H9 (cell line): ENCODE measurements at regions not wholly inside any gene's neighbourhood (a gene's known extent, or its start where the extent isn't known, plus 50 kb on each side); places are given as distances from the start of the nearest gene placed in this dataset.
A peak's percentile ranks its signal among the peaks of the same experiment; 100 is the strongest.

Source experiments
- DNase-seq: peaks from one replicate; pipeline ENCODE4 v3.0.0-alpha.2; 2017
- H2AFZ ChIP-seq: one replicate; pipeline ENCODE4 v1.6.1; 2013; ENCODE audit warnings: mild to moderate bottlenecking, low read length, control low read depth, moderate library complexity
- H2AK5ac ChIP-seq: 2 replicates; pipeline ENCODE4 v1.6.1; 2013; ENCODE audit warnings: low read length, control low read depth, mixed read lengths; ENCODE audit not compliant: insufficient read length
- H2BK120ac ChIP-seq: one replicate; pipeline ENCODE4 v1.6.1; 2013; ENCODE audit warnings: low read depth, mild to moderate bottlenecking, low read length, control low read depth, inconsistent platforms; ENCODE audit not compliant: poor library complexity, severe bottlenecking
- H2BK12ac ChIP-seq: 2 replicates; pipeline ENCODE4 v1.6.1; 2013; ENCODE audit warnings: low read length, control low read depth, mixed read lengths, low read depth; ENCODE audit not compliant: insufficient read length
- H2BK15ac ChIP-seq: 2 replicates; pipeline ENCODE4 v1.6.1; 2013; ENCODE audit warnings: low read depth, low read length, control low read depth
- H2BK20ac ChIP-seq: one replicate; pipeline ENCODE4 v1.6.1; 2013; ENCODE audit warnings: low read depth, mild to moderate bottlenecking, low read length, control low read depth, inconsistent platforms; ENCODE audit not compliant: poor library complexity, severe bottlenecking
- H2BK5ac ChIP-seq: 2 replicates; pipeline ENCODE4 v1.6.1; 2013; ENCODE audit warnings: low read length, control low read depth, mixed read lengths; ENCODE audit not compliant: insufficient read length
- H3K14ac ChIP-seq: 2 replicates; pipeline ENCODE4 v1.6.1; 2013; ENCODE audit warnings: low read length, control low read depth; ENCODE audit not compliant: insufficient read depth
- H3K18ac ChIP-seq: 2 replicates; pipeline ENCODE4 v1.6.1; 2013; ENCODE audit warnings: low read depth, mild to moderate bottlenecking, mixed read lengths, low read length, control low read depth; ENCODE audit not compliant: insufficient read length
- H3K23ac ChIP-seq: 2 replicates; pipeline ENCODE4 v1.6.1; 2013; ENCODE audit warnings: low read length, control low read depth, mixed read lengths, low read depth; ENCODE audit not compliant: insufficient read length
- H3K23me2 ChIP-seq: 2 replicates; pipeline ENCODE4 v1.6.1; 2013; ENCODE audit warnings: low read depth, mild to moderate bottlenecking, mixed read lengths, low read length, control low read depth; ENCODE audit not compliant: insufficient read length, poor library complexity, severe bottlenecking
- H3K27ac ChIP-seq: 2 replicates; pipeline ENCODE4 v1.5.1; 2013; ENCODE audit warnings: low read length, control low read depth, mixed read lengths, low read depth; ENCODE audit not compliant: insufficient read length
- H3K27me3 ChIP-seq: 2 replicates; pipeline ENCODE4 v1.6.1; 2013; ENCODE audit warnings: low read length, control low read depth, inconsistent platforms; ENCODE audit not compliant: insufficient read depth
- H3K4ac ChIP-seq: 2 replicates; pipeline ENCODE4 v1.6.1; 2013; ENCODE audit warnings: low read depth, mild to moderate bottlenecking, control low read depth, inconsistent platforms, low read length, moderate library complexity
- H3K4me1 ChIP-seq: 2 replicates; pipeline ENCODE4 v1.6.1; 2013; ENCODE audit warnings: low read length, control low read depth, inconsistent platforms; ENCODE audit not compliant: insufficient read depth
- H3K4me2 ChIP-seq: 2 replicates; pipeline ENCODE4 v1.6.1; 2013; ENCODE audit warnings: low read length, control low read depth, mixed read lengths; ENCODE audit not compliant: insufficient read length, insufficient read depth
- H3K56ac ChIP-seq: 2 replicates; pipeline ENCODE4 v1.6.1; 2013; ENCODE audit warnings: low read depth, mild to moderate bottlenecking, mixed read lengths, low read length, control low read depth; ENCODE audit not compliant: insufficient read length
- H3K79me1 ChIP-seq: 2 replicates; pipeline ENCODE4 v1.6.1; 2013; ENCODE audit warnings: low read depth, mild to moderate bottlenecking, moderate library complexity, low read length, control low read depth, inconsistent platforms; ENCODE audit not compliant: insufficient read depth, poor library complexity, severe bottlenecking
- H3K79me2 ChIP-seq: 2 replicates; pipeline ENCODE4 v1.6.1; 2013; ENCODE audit warnings: low read length, control low read depth, inconsistent platforms; ENCODE audit not compliant: insufficient read depth
- H3K9ac ChIP-seq: 2 replicates; pipeline ENCODE4 v1.6.1; 2013; ENCODE audit warnings: low read length, control low read depth, mixed read lengths; ENCODE audit not compliant: insufficient read length; ENCODE audit errors: extremely low read depth
- H3K9me3 ChIP-seq: one replicate; pipeline ENCODE4 v1.6.1; 2013; ENCODE audit warnings: low read depth, low read length, inconsistent platforms; ENCODE audit not compliant: control insufficient read depth
- H3T11ph ChIP-seq: one replicate; pipeline ENCODE4 v1.6.1; 2013; ENCODE audit warnings: mild to moderate bottlenecking, low read length, control low read depth, inconsistent platforms
- H4K20me1 ChIP-seq: one replicate; pipeline ENCODE4 v1.6.1; 2013; ENCODE audit not compliant: control insufficient read depth, insufficient read length, insufficient read depth
- H4K5ac ChIP-seq: 2 replicates; pipeline ENCODE4 v1.6.1; 2013; ENCODE audit warnings: low read depth, mild to moderate bottlenecking, mixed read lengths, low read length, control low read depth; ENCODE audit not compliant: insufficient read length
- H4K8ac ChIP-seq: replicated peaks from 2 replicates; pipeline ENCODE4 v1.6.1; 2013; ENCODE audit warnings: low read length, control low read depth, mixed read lengths, low read depth; ENCODE audit not compliant: insufficient read length
- H4K91ac ChIP-seq: 2 replicates; pipeline ENCODE4 v1.6.1; 2013; ENCODE audit warnings: low read depth, mild to moderate bottlenecking, moderate library complexity, mixed read lengths, low read length, control low read depth; ENCODE audit not compliant: insufficient read length
- H3K27ac Mint-ChIP-seq, 3 experiments: 2 replicates in 2 of 3; 3 replicates in 1 of 3; pipeline ENCODE4 v1.8.0; 2020 to 2021; ENCODE audit warnings: mixed read lengths in 3 of 3, mild to moderate bottlenecking in 1 of 3, moderate library complexity in 1 of 3
- H3K27me3 Mint-ChIP-seq: 2 replicates; pipeline ENCODE4 v1.8.0; 2021; ENCODE audit warnings: low read depth, mild to moderate bottlenecking, moderate library complexity, mixed read lengths
- H3K36me3 Mint-ChIP-seq, 3 experiments: 2 replicates in 2 of 3; 3 replicates in 1 of 3; pipeline ENCODE4 v1.8.0; 2020 to 2021; ENCODE audit warnings: low read depth in 3 of 3, mixed read lengths in 3 of 3; ENCODE audit not compliant: insufficient read depth in 1 of 3
- H3K4me1 Mint-ChIP-seq, 2 experiments: 2 replicates each; pipeline ENCODE4 v1.8.0; 2020; ENCODE audit warnings: mixed read lengths in 2 of 2
- H3K4me3 Mint-ChIP-seq, 2 experiments: 2 replicates in 1 of 2; 3 replicates in 1 of 2; pipeline ENCODE4 v1.8.0; 2020 to 2021; ENCODE audit warnings: mild to moderate bottlenecking in 2 of 2, mixed read lengths in 2 of 2, moderate library complexity in 1 of 2
- H3K9me3 Mint-ChIP-seq, 2 experiments: 2 replicates in 1 of 2; 3 replicates in 1 of 2; pipeline ENCODE4 v1.8.0; 2020; ENCODE audit warnings: mild to moderate bottlenecking in 2 of 2, mixed read lengths in 2 of 2, moderate library complexity in 1 of 2
- CTCF ChIP-seq: fragments of 200-600 bp; sonication (generic); conservative IDR thresholded peaks from 3 replicates; pipeline ENCODE4 v1.8.0; 2021; ENCODE audit warnings: antibody characterized with exemption, mild to moderate bottlenecking
- WGBS: extraction: QIAGEN DNeasy Blood & Tissue Kit; methylation state at CpG from one replicate; pipeline ENCODE4 v1.1.7; 2013; ENCODE audit warnings: missing lambda C conversion rate, low lambda C conversion rate, mixed read lengths; ENCODE audit not compliant: insufficient read length; ENCODE audit errors: extremely low coverage; 5-methylcytosine and 5-hydroxymethylcytosine counted together

DNA sequence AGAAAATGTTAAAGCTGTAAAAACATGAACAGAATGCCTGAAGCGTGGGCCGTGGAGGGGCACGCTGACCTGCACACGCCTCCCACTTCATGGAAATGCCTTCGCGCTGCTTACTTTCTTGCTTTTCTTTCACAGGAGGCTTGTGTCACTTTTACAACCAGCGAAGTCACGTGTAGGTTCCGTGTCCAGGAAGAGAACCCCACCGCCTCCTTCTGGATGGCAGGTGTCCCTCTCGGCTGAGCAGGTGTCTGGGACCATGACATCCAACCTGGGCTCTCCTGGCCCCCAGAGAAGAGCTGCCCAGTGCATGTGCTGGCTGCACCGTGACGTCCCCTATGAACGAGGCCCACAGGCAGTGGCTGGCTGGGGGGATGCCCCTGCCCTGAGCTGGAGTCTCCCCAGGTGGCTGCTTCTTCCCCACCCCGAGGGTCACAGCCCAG, 345.0 kb upstream of the SFSWAP start:
- Histone ChIP-seq H2AFZ (no peak overlapping the region), H3K23ac (no peak overlapping the region), H2BK15ac (no peak overlapping the region), H3K56ac (no peak overlapping the region), H3K79me1 (no peaks in the 10 kb centered on the region), H2AK5ac (no peak overlapping the region), H2BK20ac (no peak overlapping the region), H2BK5ac (no peak overlapping the region), H3K27me3 (no peaks in the 10 kb centered on the region), H3K14ac (peak overlapping the region; percentile 56; the same call in 1 of the 2 replicates), H3K4me2 (no peak overlapping the region), H3K4ac (no peak overlapping the region), H3K9ac (no peak overlapping the region), H3K79me2 (no peaks in the 10 kb centered on the region), H4K8ac (no peak overlapping the region), H4K5ac (no peak overlapping the region), H2BK12ac (no peak overlapping the region), H3K27ac (no peak overlapping the region), H2BK120ac (no peak overlapping the region), H3K18ac (no peak overlapping the region), H4K20me1 (no peaks in the 10 kb centered on the region), H3K4me1 (peaks cover 5% of the 10 kb centered on the region; the same call in 1 of the 2 replicates), H3T11ph (no peak overlapping the region), H3K9me3 (no peaks in the 10 kb centered on the region), H4K91ac (no peak overlapping the region), H3K23me2 (no peaks in the 10 kb centered on the region)
- Mint-ChIP-seq H3K27ac (no peak overlapping the region), H3K36me3 (peaks cover 0 to 6% (median 0%) of the 10 kb centered on the region in 3 experiments; a peak in 1 of 7 replicates), H3K9me3 (peaks cover 15 to 16% of the 10 kb centered on the region in 2 experiments; a peak in 4 of 5 replicates), H3K27me3 (peaks cover 5% of the 10 kb centered on the region; the same call in 1 of the 2 replicates), H3K4me3 (no peak overlapping the region), H3K4me1 (peaks cover 10 to 14% of the 10 kb centered on the region in 2 experiments)
- WGBS, result no CpG with 5 or more reads among the region's 15 CpGs
- TF ChIP-seq CTCF, result no peak
- DNase-seq, result peak; percentile 27
